HepG2 (cell line): ENCODE measurements at regions not wholly inside any gene's neighbourhood (a gene's known extent, or its start where the extent isn't known, plus 50 kb on each side); places are given as distances from the start of the nearest gene placed in this dataset.

ENCODE experiments used
- ATAC-seq: fragments of 200-7000 bp; cut with Tn5 transposase; 3 replicates; pipeline ENCODE4 v1.9.1; 2020; ENCODE audit warnings: mild to moderate bottlenecking, moderate library complexity
- BruUV-seq: library from RNA; stranded (reverse); fragments of 400-500 nt; replicated peaks from 2 replicates; lab custom pipeline; 2021; lab: Mats Ljungman, UMichigan
- CTCF ChIA-PET: fragments of 300-600 bp; formaldehyde crosslinking; extraction: SDS; loops from one replicate; lab custom pipeline; 2021; ENCODE audit warnings: low total read pairs, inconsistent platforms, low intra/inter-chr PET ratio; lab: Yijun Ruan, JAX
- POLR2A ChIA-PET: fragments of 350-600 bp; sonication (Branson Sonifier 250); formaldehyde crosslinking; loops from one replicate; lab custom pipeline; 2020; ENCODE audit warnings: antibody characterized with exemption, inconsistent platforms; lab: Yijun Ruan, JAX
- DNase-seq: peaks from one replicate; pipeline ENCODE4 v3.0.0-alpha.2; 2015; ENCODE audit warnings: low spot score
- FAIRE-seq: peaks from 3 replicates; lab custom pipeline; 2011; peaks lifted over from hg19 to GRCh38; lab: Jason Lieb, UNC
- H2AFZ ChIP-seq: one replicate; pipeline ENCODE4 v1.6.1; 2011; ENCODE audit warnings: low read length, inconsistent platforms
- H3K27ac ChIP-seq: fragments of 300-600 bp; 3 replicates; pipeline ENCODE4 v1.8.0; 2011; ENCODE audit warnings: mixed run types, mild to moderate bottlenecking, mixed read lengths, low read length, inconsistent platforms; ENCODE audit not compliant: insufficient read depth; ENCODE audit errors: extremely low read length
- H3K27me3 ChIP-seq, 2 experiments: fragments of 200-600 bp in 1 of 2; 2 replicates in 1 of 2; 3 replicates in 1 of 2; pipeline versions ENCODE4 v1.6.0 to v1.8.0; 2011; ENCODE audit warnings: low read length in 2 of 2, mild to moderate bottlenecking in 2 of 2, moderate library complexity in 2 of 2, inconsistent platforms in 1 of 2; ENCODE audit not compliant: insufficient read depth in 2 of 2, control insufficient read depth in 1 of 2
- H3K36me3 ChIP-seq, 2 experiments: fragments of 200-600 bp in 1 of 2; replicated peaks in 1 of 2; 2 replicates in 1 of 2; 3 replicates in 1 of 2; pipeline versions ENCODE4 v1.5.1 to v1.8.0; 2011; ENCODE audit warnings: low read length in 2 of 2, inconsistent platforms in 1 of 2; ENCODE audit not compliant: insufficient read depth in 2 of 2, control insufficient read depth in 1 of 2
- H3K4me1 ChIP-seq: 2 replicates; pipeline ENCODE4 v1.5.1; 2012; ENCODE audit warnings: low read length, inconsistent platforms; ENCODE audit not compliant: insufficient read depth
- H3K4me2 ChIP-seq: 2 replicates; pipeline ENCODE4 v1.6.0; 2011; ENCODE audit warnings: low read depth, low read length, inconsistent platforms
- H3K4me3 ChIP-seq, 3 experiments: fragments of 200-600 bp in 1 of 3; sonication (generic), shearing (Covaris generic) in 1 of 3; replicated peaks in 1 of 3; 2 replicates each; pipeline ENCODE4 v1.5.1; 2011 to 2016; ENCODE audit warnings: low read length in 3 of 3, inconsistent platforms in 2 of 3, low read depth in 2 of 3, mild to moderate bottlenecking in 2 of 3, control low read depth in 1 of 3, mixed read lengths in 1 of 3; ENCODE audit not compliant: insufficient read depth in 1 of 3
- H3K79me2 ChIP-seq: one replicate; pipeline ENCODE4 v1.6.1; 2011; ENCODE audit warnings: low read length, inconsistent platforms; ENCODE audit not compliant: insufficient read depth
- H3K9ac ChIP-seq: 2 replicates; pipeline ENCODE4 v1.6.0; 2011; ENCODE audit warnings: mild to moderate bottlenecking, low read depth, low read length, inconsistent platforms; ENCODE audit not compliant: insufficient read depth
- H3K9me3 ChIP-seq: 2 replicates; pipeline ENCODE4 v1.5.1; 2012; ENCODE audit warnings: mild to moderate bottlenecking, low read length
- H4K20me1 ChIP-seq: 2 replicates; pipeline ENCODE4 v1.6.0; 2011; ENCODE audit warnings: inconsistent platforms, mild to moderate bottlenecking, low read length, moderate library complexity; ENCODE audit not compliant: insufficient read depth
- ARID2 ChIP-seq: sonication (generic); formaldehyde crosslinking; IDR thresholded peaks from 2 replicates; pipeline ENCODE4 v1.8.1; 2022; ENCODE audit warnings: mild to moderate bottlenecking, missing genetic modification reagents, borderline replicate concordance
- ARID5B ChIP-seq: IDR thresholded peaks from 2 replicates; pipeline ENCODE4 v1.4.0; 2020; ENCODE audit warnings: mild to moderate bottlenecking, missing genetic modification reagents
- ELF1 ChIP-seq: sonication (generic); formaldehyde crosslinking; IDR thresholded peaks from 2 replicates; pipeline ENCODE4 v1.4.0; 2020; ENCODE audit warnings: missing genetic modification reagents
- ETS1 ChIP-seq: sonication (generic); formaldehyde crosslinking; IDR thresholded peaks from 2 replicates; pipeline ENCODE4 v1.4.0; 2020; ENCODE audit warnings: missing genetic modification reagents
- GLMP ChIP-seq: sonication (generic); formaldehyde crosslinking; IDR thresholded peaks from 2 replicates; pipeline ENCODE4 v1.9.0; 2021; ENCODE audit warnings: missing genetic modification reagents, mild to moderate bottlenecking, borderline replicate concordance
- MXD4 ChIP-seq: IDR thresholded peaks from 2 replicates; pipeline ENCODE4 v1.6.1; 2016; ENCODE audit warnings: mild to moderate bottlenecking, missing biosample characterization, missing genetic modification reagents
- NFYC ChIP-seq: IDR thresholded peaks from 2 replicates; pipeline ENCODE4 v1.6.1; 2016; ENCODE audit warnings: missing genetic modification reagents, missing compliant biosample characterization
- PAX8 ChIP-seq: sonication (generic); formaldehyde crosslinking; IDR thresholded peaks from 2 replicates; pipeline ENCODE4 v1.8.0; 2022; ENCODE audit warnings: mild to moderate bottlenecking, missing genetic modification reagents, borderline replicate concordance
- PLRG1 ChIP-seq: fragments of 450-650 bp; conservative IDR thresholded peaks from 2 replicates; pipeline ENCODE4 v1.6.1; 2016
- SNAPC5 ChIP-seq: sonication (generic); formaldehyde crosslinking; IDR thresholded peaks from 2 replicates; pipeline ENCODE4 v1.8.1; 2023; ENCODE audit warnings: mild to moderate bottlenecking, missing genetic modification reagents, borderline replicate concordance
- USF2 ChIP-seq, 2 experiments: sonication (generic) in 1 of 2; formaldehyde crosslinking in 1 of 2; IDR thresholded peaks; 2 replicates each; pipeline versions ENCODE4 v1.5.1 to v1.6.1; 2011 to 2020; ENCODE audit warnings: borderline replicate concordance in 1 of 2, low read depth in 1 of 2, low read length in 1 of 2, mild to moderate bottlenecking in 1 of 2, missing genetic modification reagents in 1 of 2, moderate library complexity in 1 of 2
- ZNF724P ChIP-seq: sonication (generic); formaldehyde crosslinking; IDR thresholded peaks from 2 replicates; pipeline ENCODE4 v1.8.0; 2022; ENCODE audit warnings: missing genetic modification reagents, borderline replicate concordance
- ZNF83 ChIP-seq: sonication (generic); formaldehyde crosslinking; IDR thresholded peaks from 2 replicates; pipeline ENCODE4 v1.4.0; 2020; ENCODE audit warnings: missing genetic modification reagents, mild to moderate bottlenecking, borderline replicate concordance
- ZSCAN9 ChIP-seq: IDR thresholded peaks from 2 replicates; pipeline ENCODE4 v1.6.1; 2016; ENCODE audit warnings: borderline replicate concordance
- WGBS: methylation state at CpG from one replicate; pipeline ENCODE4 v1.1.6; 2017; ENCODE audit warnings: low lambda C conversion rate; 5-methylcytosine and 5-hydroxymethylcytosine counted together
- in situ Hi-C: cut with HindIII; loops from 2 replicates; pipeline ENCODE4 v1.10.0; 2017; ENCODE audit warnings: low pct_unique_long_range_greater_than_20kb; ENCODE audit not compliant: extremely low pct_ligation_motif_present
- intact Hi-C: fragments of 100-400 bp; cut with micrococcal nuclease; formaldehyde crosslinking; loops from one replicate; pipeline ENCODE4 v1.10.0; 2022; ENCODE audit not compliant: unreplicated experiment

GRCh38 chr3:8254489-8254888, 247.1 kb upstream of the LMCD1 start:
- no peaks in the 10 kb centered on the region for H3K79me2 ChIP-seq
- H3K9ac ChIP-seq: no peak overlapping the region
- H3K4me1 ChIP-seq: no peaks in the 10 kb centered on the region
- intact Hi-C loops (no loop called here), in situ Hi-C loops (no loop called here)
- POLR2A ChIA-PET: no interaction called here
- no peak for ATAC-seq
- no peaks in the 10 kb centered on the region for H3K36me3 ChIP-seq
- CTCF ChIA-PET: no interaction called here
- no peak for DNase-seq
- no peak overlapping the region for H3K27ac ChIP-seq
- no peak overlapping the region for H2AFZ ChIP-seq
- no peaks in the 10 kb centered on the region for H3K9me3 ChIP-seq
- no peaks in the 10 kb centered on the region for H4K20me1 ChIP-seq
- BruUV-seq: no TSS peak
- H3K4me3 ChIP-seq: no peak overlapping the region
- no peak for FAIRE-seq
- H3K4me2 ChIP-seq: no peak overlapping the region
- WGBS: 0% methylated on average over 2 of the region's 2 CpGs
- no peaks in the 10 kb centered on the region for H3K27me3 ChIP-seq
- TF ChIP-seq ARID5B (CRISPR knock-in tag) (no peak), ELF1 (CRISPR knock-in tag) (no peak), ZNF83 (no peak), SNAPC5 (CRISPR knock-in tag) (no peak), ETS1 (CRISPR knock-in tag) (no peak), PAX8 (CRISPR knock-in tag) (no peak), USF2 (IDR thresholded peaks at IDR 0.05; ENCODE audit: low read depth, low read length) (no peak), USF2 (CRISPR knock-in tag; IDR thresholded peaks at IDR 0.05; ENCODE audit: borderline replicate concordance) (no peak), ZSCAN9 (CRISPR knock-in tag) (no peak), PLRG1 (no peak), GLMP (no peak), NFYC (CRISPR knock-in tag) (no peak), MXD4 (CRISPR knock-in tag) (no peak), ARID2 (CRISPR knock-in tag) (no peak), ZNF724P (CRISPR knock-in tag) (no peak)
